Neural cell (in vitro differentiated cells): ENCODE measurements at regions not wholly inside any gene's neighbourhood (a gene's known extent, or its start where the extent isn't known, plus 50 kb on each side); places are given as distances from the start of the nearest gene placed in this dataset.
"Not testable (repeated sequence)": the region's sequence is repeated elsewhere in the genome, so short reads cannot be mapped to it uniquely, and the experiment has no call there.

Source experiments
- H2AFZ ChIP-seq: fragments of 200-600, 300-800 bp; sonication (generic), shearing (Covaris generic); 2 replicates; pipeline ENCODE4 v1.6.0; 2014; ENCODE audit warnings: low read depth, mild to moderate bottlenecking, antibody characterized with exemption, low read length, moderate library complexity
- H3F3A ChIP-seq: fragments of 200-600 bp; shearing (Covaris generic); 2 replicates; pipeline ENCODE4 v1.6.1; 2016; ENCODE audit warnings: mild to moderate bottlenecking, moderate library complexity, mixed read lengths, antibody characterized with exemption, low read length; ENCODE audit not compliant: insufficient read depth, poor library complexity, severe bottlenecking
- H3K27ac ChIP-seq: fragments of 200-600, 300-800 bp; sonication (generic), shearing (Covaris generic); 2 replicates; pipeline ENCODE4 v1.5.1; 2014; ENCODE audit warnings: mild to moderate bottlenecking, low read length, moderate library complexity
- H3K27me3 ChIP-seq: fragments of 300-800, 200-600 bp; sonication (generic), shearing (Covaris generic); 2 replicates; pipeline ENCODE4 v1.6.0; 2014; ENCODE audit warnings: mild to moderate bottlenecking, low read depth, low read length, moderate library complexity; ENCODE audit not compliant: insufficient read depth
- H3K36me3 ChIP-seq: fragments of 300-800, 200-600 bp; sonication (generic), shearing (Covaris generic); 2 replicates; pipeline ENCODE4 v1.5.1; 2014; ENCODE audit warnings: mild to moderate bottlenecking, antibody characterized with exemption, low read length, moderate library complexity; ENCODE audit not compliant: insufficient read depth
- H3K4me2 ChIP-seq: fragments of 300-800, 200-600 bp; sonication (generic), shearing (Covaris generic); 2 replicates; pipeline ENCODE4 v1.6.0; 2014; ENCODE audit warnings: mild to moderate bottlenecking, low read length
- H3K4me3 ChIP-seq: fragments of 300-800, 200-600 bp; sonication (generic), shearing (Covaris generic); 2 replicates; pipeline ENCODE4 v1.5.1; 2014; ENCODE audit warnings: mild to moderate bottlenecking, low read length, moderate library complexity
- H3K79me2 ChIP-seq: fragments of 200-600 bp; shearing (Covaris generic); replicated peaks from 2 replicates; pipeline ENCODE4 v1.6.0; 2014; ENCODE audit warnings: mild to moderate bottlenecking, low read length, moderate library complexity; ENCODE audit not compliant: insufficient read depth
- H3K9ac ChIP-seq: fragments of 300-800, 200-600 bp; sonication (generic), shearing (Covaris generic); 2 replicates; pipeline ENCODE4 v1.6.1; 2016; ENCODE audit warnings: mild to moderate bottlenecking, low read length, mixed read lengths
- H3K9me2 ChIP-seq: fragments of 200-600 bp; shearing (Covaris generic); 2 replicates; pipeline ENCODE4 v1.6.1; 2016; ENCODE audit warnings: mild to moderate bottlenecking, low read length, mixed read lengths; ENCODE audit not compliant: insufficient read depth
- H3K9me3 ChIP-seq: fragments of 200-600, 300-800 bp; sonication (generic), shearing (Covaris generic); 2 replicates; pipeline ENCODE4 v1.6.1; 2016; ENCODE audit warnings: mild to moderate bottlenecking, mixed run types, low read length, moderate library complexity, mixed read lengths
- H4K20me1 ChIP-seq: fragments of 200-600 bp; shearing (Covaris generic); 2 replicates; pipeline ENCODE4 v1.6.1; 2016; ENCODE audit warnings: mild to moderate bottlenecking, mixed run types; ENCODE audit not compliant: insufficient read depth
- EP300 ChIP-seq: fragments of 450-650 bp; conservative IDR thresholded peaks from 2 replicates; pipeline ENCODE4 v1.6.1; 2014; ENCODE audit warnings: antibody characterized with exemption, mild to moderate bottlenecking, moderate library complexity; ENCODE audit not compliant: poor library complexity, severe bottlenecking
- EZH2 ChIP-seq: fragments of 200-600, 300-800 bp; shearing (Covaris generic), sonication (generic); IDR thresholded peaks from 2 replicates; pipeline ENCODE4 v1.6.1; 2014; ENCODE audit warnings: antibody characterized with exemption, low read length, borderline replicate concordance, mild to moderate bottlenecking; ENCODE audit not compliant: insufficient read depth, poor library complexity, severe bottlenecking
- MXI1 ChIP-seq: fragments of 450-650 bp; conservative IDR thresholded peaks from 2 replicates; pipeline ENCODE4 v1.6.1; 2014; ENCODE audit warnings: antibody characterized with exemption, mild to moderate bottlenecking; ENCODE audit not compliant: poor library complexity, severe bottlenecking
- POLR2AphosphoS5 ChIP-seq: IDR thresholded peaks from 2 replicates; pipeline ENCODE4 v1.6.1; 2012
- RAD21 ChIP-seq: fragments of 450-650 bp; conservative IDR thresholded peaks from 2 replicates; pipeline ENCODE4 v1.6.1; 2014; ENCODE audit warnings: antibody characterized with exemption, mild to moderate bottlenecking, moderate library complexity
- SMC3 ChIP-seq: fragments of 450-650 bp; conservative IDR thresholded peaks from 2 replicates; pipeline ENCODE4 v1.6.1; 2014; ENCODE audit warnings: antibody characterized with exemption, mild to moderate bottlenecking, moderate library complexity; ENCODE audit not compliant: poor library complexity
- TAF1 ChIP-seq: IDR thresholded peaks from 2 replicates; pipeline ENCODE4 v1.6.1; 2012; ENCODE audit warnings: low read depth
- TF ChIP-seq, protein P1 (sequence below): IDR thresholded peaks from 2 replicates; pipeline ENCODE4 v1.6.1; 2012; ENCODE audit warnings: borderline replicate concordance
- TF ChIP-seq, protein P2 (sequence below): fragments of 450-650 bp; IDR thresholded peaks from 2 replicates; pipeline ENCODE4 v1.5.1; 2014; ENCODE audit warnings: antibody characterized with exemption, mild to moderate bottlenecking, moderate library complexity; ENCODE audit not compliant: poor library complexity, severe bottlenecking

DNA sequence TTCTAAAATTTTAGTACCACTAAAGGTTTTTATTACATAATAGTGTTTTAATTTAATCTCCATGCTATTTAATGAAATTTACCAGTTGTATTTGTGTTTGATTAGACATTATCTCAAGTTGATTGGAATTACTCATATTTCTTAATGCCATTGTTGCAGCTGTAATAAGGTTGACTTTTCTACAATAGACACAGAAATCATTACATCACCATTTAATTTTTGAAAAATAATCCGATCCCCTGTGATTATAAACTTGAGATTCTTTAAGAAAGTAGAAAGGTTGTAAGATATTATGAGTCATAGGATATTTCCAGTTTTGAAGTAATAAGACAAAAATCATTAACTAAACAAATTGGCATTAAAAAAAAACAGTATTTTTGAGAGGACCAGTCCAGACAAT lies 161.4 kb downstream of the PRL start:
- Histone ChIP-seq H3F3A (no peaks in the 10 kb centered on the region), H2AFZ (no peak overlapping the region), H4K20me1 (no peaks in the 10 kb centered on the region), H3K9ac (no peak overlapping the region), H3K27ac (no peak overlapping the region), H3K27me3 (no peaks in the 10 kb centered on the region), H3K36me3 (no peaks in the 10 kb centered on the region), H3K9me3 (no peaks in the 10 kb centered on the region), H3K9me2 (no peaks in the 10 kb centered on the region), H3K4me3 (no peak overlapping the region), H3K4me2 (no peak overlapping the region), H3K79me2 (no peaks in the 10 kb centered on the region)
- TF ChIP-seq EP300 (no peak), TAF1 (no peak), MXI1 (no peak), POLR2AphosphoS5 (no peak), EZH2 (no peak), SMC3 (no peak), RAD21 (no peak)
- TF ChIP-seq, protein P1, sequence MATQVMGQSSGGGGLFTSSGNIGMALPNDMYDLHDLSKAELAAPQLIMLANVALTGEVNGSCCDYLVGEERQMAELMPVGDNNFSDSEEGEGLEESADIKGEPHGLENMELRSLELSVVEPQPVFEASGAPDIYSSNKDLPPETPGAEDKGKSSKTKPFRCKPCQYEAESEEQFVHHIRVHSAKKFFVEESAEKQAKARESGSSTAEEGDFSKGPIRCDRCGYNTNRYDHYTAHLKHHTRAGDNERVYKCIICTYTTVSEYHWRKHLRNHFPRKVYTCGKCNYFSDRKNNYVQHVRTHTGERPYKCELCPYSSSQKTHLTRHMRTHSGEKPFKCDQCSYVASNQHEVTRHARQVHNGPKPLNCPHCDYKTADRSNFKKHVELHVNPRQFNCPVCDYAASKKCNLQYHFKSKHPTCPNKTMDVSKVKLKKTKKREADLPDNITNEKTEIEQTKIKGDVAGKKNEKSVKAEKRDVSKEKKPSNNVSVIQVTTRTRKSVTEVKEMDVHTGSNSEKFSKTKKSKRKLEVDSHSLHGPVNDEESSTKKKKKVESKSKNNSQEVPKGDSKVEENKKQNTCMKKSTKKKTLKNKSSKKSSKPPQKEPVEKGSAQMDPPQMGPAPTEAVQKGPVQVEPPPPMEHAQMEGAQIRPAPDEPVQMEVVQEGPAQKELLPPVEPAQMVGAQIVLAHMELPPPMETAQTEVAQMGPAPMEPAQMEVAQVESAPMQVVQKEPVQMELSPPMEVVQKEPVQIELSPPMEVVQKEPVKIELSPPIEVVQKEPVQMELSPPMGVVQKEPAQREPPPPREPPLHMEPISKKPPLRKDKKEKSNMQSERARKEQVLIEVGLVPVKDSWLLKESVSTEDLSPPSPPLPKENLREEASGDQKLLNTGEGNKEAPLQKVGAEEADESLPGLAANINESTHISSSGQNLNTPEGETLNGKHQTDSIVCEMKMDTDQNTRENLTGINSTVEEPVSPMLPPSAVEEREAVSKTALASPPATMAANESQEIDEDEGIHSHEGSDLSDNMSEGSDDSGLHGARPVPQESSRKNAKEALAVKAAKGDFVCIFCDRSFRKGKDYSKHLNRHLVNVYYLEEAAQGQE, result no peak
- TF ChIP-seq, protein P2, sequence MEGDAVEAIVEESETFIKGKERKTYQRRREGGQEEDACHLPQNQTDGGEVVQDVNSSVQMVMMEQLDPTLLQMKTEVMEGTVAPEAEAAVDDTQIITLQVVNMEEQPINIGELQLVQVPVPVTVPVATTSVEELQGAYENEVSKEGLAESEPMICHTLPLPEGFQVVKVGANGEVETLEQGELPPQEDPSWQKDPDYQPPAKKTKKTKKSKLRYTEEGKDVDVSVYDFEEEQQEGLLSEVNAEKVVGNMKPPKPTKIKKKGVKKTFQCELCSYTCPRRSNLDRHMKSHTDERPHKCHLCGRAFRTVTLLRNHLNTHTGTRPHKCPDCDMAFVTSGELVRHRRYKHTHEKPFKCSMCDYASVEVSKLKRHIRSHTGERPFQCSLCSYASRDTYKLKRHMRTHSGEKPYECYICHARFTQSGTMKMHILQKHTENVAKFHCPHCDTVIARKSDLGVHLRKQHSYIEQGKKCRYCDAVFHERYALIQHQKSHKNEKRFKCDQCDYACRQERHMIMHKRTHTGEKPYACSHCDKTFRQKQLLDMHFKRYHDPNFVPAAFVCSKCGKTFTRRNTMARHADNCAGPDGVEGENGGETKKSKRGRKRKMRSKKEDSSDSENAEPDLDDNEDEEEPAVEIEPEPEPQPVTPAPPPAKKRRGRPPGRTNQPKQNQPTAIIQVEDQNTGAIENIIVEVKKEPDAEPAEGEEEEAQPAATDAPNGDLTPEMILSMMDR, result no peak

DNA sequence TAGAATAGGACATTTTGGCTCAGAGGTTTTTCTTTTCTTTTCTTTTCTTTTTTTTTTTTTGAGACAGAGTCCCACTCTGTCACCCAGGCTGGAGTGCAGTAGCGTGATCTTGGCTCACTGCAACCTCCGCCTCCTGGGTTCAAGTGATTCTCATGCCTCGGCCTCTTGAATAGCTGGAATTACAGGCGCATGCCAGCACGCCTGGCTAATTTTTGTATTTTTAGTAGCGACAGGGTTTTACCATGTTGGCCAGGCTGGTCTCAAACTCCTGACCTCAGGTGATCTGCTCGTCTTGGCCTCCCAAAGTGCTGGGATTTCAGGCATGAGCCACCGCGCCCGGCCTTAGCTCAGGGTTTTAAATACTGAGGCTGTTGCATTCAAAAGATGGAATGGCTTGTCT lies 156.1 kb downstream of the PRL start:
- not testable (repeated sequence) for H3K9me3 ChIP-seq, H2AFZ ChIP-seq, H3K4me2 ChIP-seq, H4K20me1 ChIP-seq, H3K4me3 ChIP-seq, H3K9ac ChIP-seq, H3K9me2 ChIP-seq, H3K27me3 ChIP-seq, H3F3A ChIP-seq, H3K27ac ChIP-seq, H3K36me3 ChIP-seq
- peaks cover 11% of the 10 kb centered on the region for H3K79me2 ChIP-seq

DNA sequence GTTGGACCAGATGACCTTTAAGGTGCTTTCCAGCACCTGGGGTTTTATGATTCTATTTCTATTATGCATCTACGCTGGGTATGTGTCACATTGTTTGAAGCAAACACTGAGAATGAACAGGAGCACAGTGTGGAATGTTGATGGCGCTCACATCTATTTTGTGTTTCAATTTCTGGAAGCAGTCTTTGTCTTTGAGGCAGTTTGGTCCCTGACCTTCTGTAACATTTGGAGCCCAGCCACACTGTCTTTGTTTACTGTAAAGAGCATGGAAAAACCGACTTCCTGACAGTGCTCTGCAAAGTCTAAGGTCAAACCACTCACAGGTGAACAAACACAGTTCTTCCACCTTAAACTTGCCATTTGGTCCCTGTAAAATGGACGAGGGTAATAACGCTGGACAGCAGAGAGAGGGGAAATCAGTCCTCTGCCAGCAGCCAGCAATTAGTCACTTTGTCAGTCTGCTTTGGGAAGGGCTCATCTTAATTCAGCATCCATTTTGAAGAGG lies 155.5 kb downstream of the PRL start:
- Histone ChIP-seq H3K9me2 (no peaks in the 10 kb centered on the region), H4K20me1 (no peaks in the 10 kb centered on the region), H3F3A (peaks cover 4% of the 10 kb centered on the region), H2AFZ (no peak overlapping the region), H3K36me3 (no peaks in the 10 kb centered on the region), H3K79me2 (peaks cover 11% of the 10 kb centered on the region), H3K4me3 (no peak overlapping the region), H3K9ac (no peak overlapping the region), H3K9me3 (no peaks in the 10 kb centered on the region), H3K27ac (no peak overlapping the region), H3K4me2 (no peak overlapping the region), H3K27me3 (no peaks in the 10 kb centered on the region)
- TF ChIP-seq MXI1, result no peak
